NCI-H2107 (cell line): ENCODE measurements at regions not wholly inside any gene's neighbourhood (a gene's known extent, or its start where the extent isn't known, plus 50 kb on each side); places are given as distances from the start of the nearest gene placed in this dataset.
"Not testable (repeated sequence)": the region's sequence is repeated elsewhere in the genome, so short reads cannot be mapped to it uniquely, and the experiment has no call there.

Experiments used
- DNase-seq: peaks from one replicate; lab custom pipeline; 2025; lab: John Stamatoyannopoulos, UW

- peak; percentile 77 for DNase-seq
Observed at GRCh38 chr21:38913120-38913892, 107.6 kb downstream of the ETS2 start.

- DNase-seq, result no peak
Observed at GRCh38 chr21:38912789-38913119, 107.0 kb downstream of the ETS2 start.

- no peak for DNase-seq
Observed at GRCh38 chr21:38912102-38912629, 106.4 kb downstream of the ETS2 start.

- DNase-seq, result no peak
Observed at GRCh38 chr21:38911484-38912101, 105.9 kb downstream of the ETS2 start.

DNA sequence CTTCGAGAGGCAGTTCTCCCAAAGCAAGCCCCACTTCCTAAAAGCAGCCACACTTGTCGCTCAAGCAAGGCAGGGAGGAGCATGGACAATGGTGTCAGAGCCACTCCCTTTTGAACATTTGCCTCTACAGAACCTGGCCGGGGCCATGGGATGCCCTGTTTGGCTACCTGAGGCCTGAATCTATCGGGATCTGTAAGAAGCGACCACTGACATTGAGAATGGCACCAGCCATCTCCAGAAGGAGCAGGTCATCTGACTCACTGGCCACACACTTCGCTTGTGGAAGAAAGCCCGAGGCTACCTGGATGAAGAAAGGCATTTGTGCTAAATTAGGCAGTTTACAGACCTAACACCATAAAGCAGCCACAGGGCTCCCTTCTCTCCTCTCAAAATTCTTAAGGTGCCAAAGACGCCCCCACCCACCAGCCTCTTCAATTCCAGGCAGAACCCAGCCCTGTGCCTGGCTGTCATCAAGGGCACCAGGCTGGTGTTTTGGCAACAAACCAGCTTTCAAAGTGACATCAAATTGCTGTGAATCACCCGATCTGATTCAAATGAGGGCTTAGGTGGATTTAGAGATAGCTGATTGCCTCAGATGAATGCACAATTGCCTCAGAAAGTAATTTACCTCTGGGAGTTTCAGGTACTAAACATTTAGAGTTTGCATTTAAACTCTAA, 104.8 kb downstream of the ETS2 start:
- peak; percentile 65 for DNase-seq

DNA sequence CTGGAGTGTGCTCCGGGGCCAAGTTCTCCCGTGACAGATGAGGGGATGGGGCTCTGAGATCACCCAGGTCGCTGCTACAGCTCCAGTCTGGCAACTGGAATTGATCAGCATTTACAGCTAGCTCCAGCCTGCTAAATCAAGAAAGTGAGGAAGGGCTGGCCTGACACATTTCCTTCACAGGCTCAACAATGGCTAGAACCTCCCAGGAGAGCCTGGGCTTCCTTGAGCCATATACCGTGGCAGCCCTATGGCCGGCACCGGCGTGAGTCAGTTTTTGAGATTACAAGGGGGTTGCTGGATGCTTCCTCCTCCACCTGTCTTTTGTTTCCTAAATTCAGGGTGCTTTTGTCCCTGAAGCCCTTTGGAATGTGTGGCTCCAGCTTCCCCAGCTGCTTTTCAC, 104.2 kb downstream of the ETS2 start:
- no peak for DNase-seq

- no peak for DNase-seq
Observed at GRCh38 chr21:38909109-38909508, 103.4 kb downstream of the ETS2 start.

- DNase-seq, result no peak
Observed at GRCh38 chr21:38908537-38908936, 102.8 kb downstream of the ETS2 start.

DNA sequence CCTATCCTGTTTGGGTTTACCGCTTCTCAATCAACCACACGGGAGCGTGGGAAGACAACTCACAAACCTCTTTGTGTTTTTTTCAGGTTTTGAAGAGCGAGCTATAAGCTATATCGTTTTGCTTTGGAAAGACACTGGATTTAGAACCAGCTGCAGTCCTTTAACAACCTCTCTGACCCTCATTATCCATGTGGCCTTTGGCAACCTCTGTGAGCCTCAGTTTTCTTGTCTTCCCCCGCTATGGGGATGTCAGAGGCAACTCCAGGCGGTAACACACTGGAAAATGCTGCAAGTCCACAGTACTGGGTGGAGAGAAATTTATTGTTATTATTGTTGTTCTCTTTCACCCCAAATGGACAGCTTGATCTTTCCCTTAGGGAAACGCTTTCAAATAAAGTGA, 100.0 kb downstream of the ETS2 start:
- no peak for DNase-seq

- DNase-seq, result no peak
Observed at GRCh38 chr21:38905328-38905727, 99.6 kb downstream of the ETS2 start.

GRCh38 chr21:38903690-38904139, 98.0 kb downstream of the ETS2 start:
- no peak for DNase-seq

GRCh38 chr21:38902608-38903445, 97.1 kb downstream of the ETS2 start:
- DNase-seq, result no peak

GRCh38 chr21:38900499-38900898, 94.8 kb downstream of the ETS2 start:
- no peak for DNase-seq

DNA sequence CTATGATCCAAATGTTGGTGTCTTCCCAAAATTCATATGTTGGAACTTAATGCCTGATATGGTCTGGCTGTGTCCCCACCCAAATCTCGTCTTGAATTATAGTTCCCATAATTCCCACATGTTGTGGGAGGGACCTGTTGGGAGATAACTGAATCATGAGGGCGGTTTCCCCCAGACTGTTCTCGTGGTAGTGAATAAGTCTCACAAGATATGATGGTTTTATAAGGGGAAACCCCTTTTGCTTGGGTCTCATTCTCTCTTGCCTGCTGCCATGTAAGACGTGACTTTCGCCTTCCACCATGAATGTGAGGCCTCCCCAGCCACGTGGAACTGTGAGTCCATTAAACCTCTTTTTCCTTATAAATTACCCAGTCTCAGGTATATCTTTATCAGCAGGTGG, 94.3 kb downstream of the ETS2 start:
- DNase-seq, result not testable (repeated sequence)

- no peak for DNase-seq
Observed at GRCh38 chr21:38899277-38899947, 93.7 kb downstream of the ETS2 start.

DNA sequence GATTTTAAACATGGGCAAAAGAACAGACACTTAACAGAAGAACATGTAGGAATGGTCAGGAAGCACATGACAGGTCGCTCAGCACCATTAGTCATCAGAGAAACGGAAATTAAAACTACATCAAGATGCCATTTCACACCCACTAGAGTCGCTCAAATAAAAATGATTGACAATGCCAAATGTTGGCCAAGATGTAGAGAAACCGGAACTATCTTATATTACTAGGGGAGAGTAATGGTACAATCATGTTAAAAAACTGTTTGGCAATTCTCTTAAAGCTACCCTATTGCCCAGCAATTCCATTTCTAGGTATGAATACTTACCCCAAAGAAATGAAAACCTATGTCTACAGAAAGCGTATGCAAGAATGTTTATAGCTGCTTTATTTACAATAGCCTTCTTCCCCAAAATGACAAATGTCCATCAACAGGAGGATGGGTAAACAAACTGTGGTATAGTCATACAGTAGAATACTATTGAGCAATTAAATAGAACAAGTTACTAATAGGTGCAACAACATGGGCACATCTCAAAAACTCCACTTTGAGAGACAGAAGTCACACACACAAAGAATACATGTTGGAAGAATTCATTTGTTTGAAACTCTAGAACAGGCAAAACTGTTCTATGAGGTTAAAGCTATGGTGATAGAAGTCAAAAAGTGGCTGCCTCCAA, 92.8 kb downstream of the ETS2 start:
- no peak for DNase-seq

DNA sequence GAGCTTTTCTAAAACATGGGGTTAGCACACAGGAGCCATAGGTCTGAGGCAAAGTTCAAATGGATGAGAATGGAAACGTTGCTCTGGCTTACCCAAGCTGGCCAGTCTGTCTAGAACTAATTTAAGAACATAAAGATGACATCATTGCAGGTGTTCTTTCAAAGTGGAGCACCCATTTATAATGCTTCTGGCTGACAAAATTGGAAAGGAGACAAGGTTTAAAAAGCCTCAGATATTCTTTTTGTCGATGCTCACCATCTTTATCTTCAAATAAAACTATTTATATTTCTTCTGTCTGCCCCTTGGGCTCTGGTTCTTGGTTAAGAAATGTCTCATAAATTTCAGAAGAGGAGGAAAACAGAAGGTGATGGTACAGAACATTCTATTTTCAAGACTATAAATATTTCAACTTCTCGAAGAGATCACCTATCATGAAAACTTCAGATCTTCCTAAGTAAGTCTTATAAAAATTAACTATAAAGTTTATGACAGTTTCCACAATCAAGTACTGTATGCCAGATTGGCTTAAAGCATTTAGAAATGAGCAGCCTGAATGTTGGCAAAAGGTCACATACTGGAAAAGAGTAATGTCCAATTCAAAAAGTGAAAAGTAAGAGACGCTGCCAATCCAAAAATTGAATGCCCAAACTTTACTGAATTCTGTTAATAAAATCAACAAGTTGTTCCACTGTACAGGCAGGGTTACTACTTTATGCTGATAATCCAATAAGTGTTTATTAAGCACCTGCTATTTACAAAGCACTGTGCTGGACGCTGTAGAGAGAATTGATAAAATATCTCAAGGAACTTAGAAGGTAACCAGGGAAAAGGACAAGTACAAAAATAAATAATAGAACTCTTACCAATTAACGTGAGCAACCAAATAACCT, 92.0 kb downstream of the ETS2 start:
- DNase-seq, result peak; percentile 59

GRCh38 chr21:38894899-38895298, 89.2 kb downstream of the ETS2 start:
- no peak for DNase-seq

- DNase-seq, result no peak
Observed at GRCh38 chr21:38888991-38889561, 83.3 kb downstream of the ETS2 start.

DNA sequence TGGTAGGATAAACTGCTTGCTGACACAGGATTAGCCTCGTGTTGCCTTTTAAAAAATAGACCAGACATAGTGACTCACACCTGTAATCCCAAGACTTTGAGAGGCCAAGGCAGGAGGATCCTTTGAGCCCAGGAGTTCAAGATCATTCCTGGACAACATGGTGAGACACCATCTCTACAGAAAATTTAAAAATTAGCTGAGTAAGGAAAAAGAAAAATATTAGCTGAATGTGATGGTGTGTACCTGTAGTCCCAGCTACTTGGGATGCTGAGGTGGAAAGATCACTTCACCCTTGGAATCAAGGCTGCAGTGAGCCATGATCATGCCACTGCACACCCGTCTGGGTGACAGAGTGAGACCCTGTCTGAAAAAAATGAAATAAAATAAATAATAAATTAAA, 82.0 kb downstream of the ETS2 start:
- DNase-seq, result no peak
